Neural cell (in vitro differentiated cells): ENCODE measurements at regions not wholly inside any gene's neighbourhood (a gene's known extent, or its start where the extent isn't known, plus 50 kb on each side); places are given as distances from the start of the nearest gene placed in this dataset.

ENCODE experiments used
- H2AFZ ChIP-seq: fragments of 200-600, 300-800 bp; sonication (generic), shearing (Covaris generic); 2 replicates; pipeline ENCODE4 v1.6.0; 2014; ENCODE audit warnings: low read depth, mild to moderate bottlenecking, antibody characterized with exemption, low read length, moderate library complexity
- H3F3A ChIP-seq: fragments of 200-600 bp; shearing (Covaris generic); 2 replicates; pipeline ENCODE4 v1.6.1; 2016; ENCODE audit warnings: mild to moderate bottlenecking, moderate library complexity, mixed read lengths, antibody characterized with exemption, low read length; ENCODE audit not compliant: insufficient read depth, poor library complexity, severe bottlenecking
- H3K27ac ChIP-seq: fragments of 200-600, 300-800 bp; sonication (generic), shearing (Covaris generic); 2 replicates; pipeline ENCODE4 v1.5.1; 2014; ENCODE audit warnings: mild to moderate bottlenecking, low read length, moderate library complexity
- H3K27me3 ChIP-seq: fragments of 300-800, 200-600 bp; sonication (generic), shearing (Covaris generic); 2 replicates; pipeline ENCODE4 v1.6.0; 2014; ENCODE audit warnings: mild to moderate bottlenecking, low read depth, low read length, moderate library complexity; ENCODE audit not compliant: insufficient read depth
- H3K36me3 ChIP-seq: fragments of 300-800, 200-600 bp; sonication (generic), shearing (Covaris generic); 2 replicates; pipeline ENCODE4 v1.5.1; 2014; ENCODE audit warnings: mild to moderate bottlenecking, antibody characterized with exemption, low read length, moderate library complexity; ENCODE audit not compliant: insufficient read depth
- H3K4me2 ChIP-seq: fragments of 300-800, 200-600 bp; sonication (generic), shearing (Covaris generic); 2 replicates; pipeline ENCODE4 v1.6.0; 2014; ENCODE audit warnings: mild to moderate bottlenecking, low read length
- H3K4me3 ChIP-seq: fragments of 300-800, 200-600 bp; sonication (generic), shearing (Covaris generic); 2 replicates; pipeline ENCODE4 v1.5.1; 2014; ENCODE audit warnings: mild to moderate bottlenecking, low read length, moderate library complexity
- H3K79me2 ChIP-seq: fragments of 200-600 bp; shearing (Covaris generic); replicated peaks from 2 replicates; pipeline ENCODE4 v1.6.0; 2014; ENCODE audit warnings: mild to moderate bottlenecking, low read length, moderate library complexity; ENCODE audit not compliant: insufficient read depth
- H3K9ac ChIP-seq: fragments of 300-800, 200-600 bp; sonication (generic), shearing (Covaris generic); 2 replicates; pipeline ENCODE4 v1.6.1; 2016; ENCODE audit warnings: mild to moderate bottlenecking, low read length, mixed read lengths
- H3K9me2 ChIP-seq: fragments of 200-600 bp; shearing (Covaris generic); 2 replicates; pipeline ENCODE4 v1.6.1; 2016; ENCODE audit warnings: mild to moderate bottlenecking, low read length, mixed read lengths; ENCODE audit not compliant: insufficient read depth
- H3K9me3 ChIP-seq: fragments of 200-600, 300-800 bp; sonication (generic), shearing (Covaris generic); 2 replicates; pipeline ENCODE4 v1.6.1; 2016; ENCODE audit warnings: mild to moderate bottlenecking, mixed run types, low read length, moderate library complexity, mixed read lengths
- H4K20me1 ChIP-seq: fragments of 200-600 bp; shearing (Covaris generic); 2 replicates; pipeline ENCODE4 v1.6.1; 2016; ENCODE audit warnings: mild to moderate bottlenecking, mixed run types; ENCODE audit not compliant: insufficient read depth
- CTCF ChIP-seq: fragments of 450-650 bp; IDR thresholded peaks from 2 replicates; pipeline ENCODE4 v1.5.1; 2014; ENCODE audit warnings: antibody characterized with exemption, mild to moderate bottlenecking, moderate library complexity; ENCODE audit not compliant: poor library complexity, severe bottlenecking
- EP300 ChIP-seq: fragments of 450-650 bp; conservative IDR thresholded peaks from 2 replicates; pipeline ENCODE4 v1.6.1; 2014; ENCODE audit warnings: antibody characterized with exemption, mild to moderate bottlenecking, moderate library complexity; ENCODE audit not compliant: poor library complexity, severe bottlenecking
- EZH2 ChIP-seq: fragments of 200-600, 300-800 bp; shearing (Covaris generic), sonication (generic); IDR thresholded peaks from 2 replicates; pipeline ENCODE4 v1.6.1; 2014; ENCODE audit warnings: antibody characterized with exemption, low read length, borderline replicate concordance, mild to moderate bottlenecking; ENCODE audit not compliant: insufficient read depth, poor library complexity, severe bottlenecking
- MXI1 ChIP-seq: fragments of 450-650 bp; conservative IDR thresholded peaks from 2 replicates; pipeline ENCODE4 v1.6.1; 2014; ENCODE audit warnings: antibody characterized with exemption, mild to moderate bottlenecking; ENCODE audit not compliant: poor library complexity, severe bottlenecking
- POLR2AphosphoS5 ChIP-seq: IDR thresholded peaks from 2 replicates; pipeline ENCODE4 v1.6.1; 2012
- RAD21 ChIP-seq: fragments of 450-650 bp; conservative IDR thresholded peaks from 2 replicates; pipeline ENCODE4 v1.6.1; 2014; ENCODE audit warnings: antibody characterized with exemption, mild to moderate bottlenecking, moderate library complexity
- SMC3 ChIP-seq: fragments of 450-650 bp; conservative IDR thresholded peaks from 2 replicates; pipeline ENCODE4 v1.6.1; 2014; ENCODE audit warnings: antibody characterized with exemption, mild to moderate bottlenecking, moderate library complexity; ENCODE audit not compliant: poor library complexity
- TAF1 ChIP-seq: IDR thresholded peaks from 2 replicates; pipeline ENCODE4 v1.6.1; 2012; ENCODE audit warnings: low read depth
- TF ChIP-seq, protein P1 (sequence below): IDR thresholded peaks from 2 replicates; pipeline ENCODE4 v1.6.1; 2012; ENCODE audit warnings: borderline replicate concordance

DNA sequence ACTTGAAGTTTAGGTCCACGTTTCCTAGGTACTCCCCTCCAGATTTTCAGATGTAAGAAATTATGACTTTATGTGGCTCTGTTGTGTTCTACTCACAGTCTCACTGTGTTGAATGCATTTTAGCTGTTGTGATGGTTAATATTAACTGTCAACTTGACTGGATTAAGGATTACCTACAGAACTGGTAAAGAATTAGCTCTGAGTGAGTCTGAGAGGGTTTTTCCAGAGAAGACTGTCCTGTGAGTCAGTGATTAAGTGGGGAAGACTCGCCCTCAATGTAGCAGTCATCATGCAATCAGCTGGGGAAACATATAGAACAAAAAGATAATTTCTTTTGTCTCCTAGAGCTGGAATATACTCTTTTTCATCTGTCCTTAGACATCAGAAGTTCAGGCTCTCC, 493.4 kb downstream of the ACTRT1 start:
- H3F3A ChIP-seq = no peaks in the 10 kb centered on the region
- H3K4me2 ChIP-seq = no peak overlapping the region
- no peak overlapping the region for H2AFZ ChIP-seq
- H3K9ac ChIP-seq = no peak overlapping the region
- no peaks in the 10 kb centered on the region for H3K79me2 ChIP-seq
- no peaks in the 10 kb centered on the region for H3K27me3 ChIP-seq
- H3K36me3 ChIP-seq = no peaks in the 10 kb centered on the region
- no peaks in the 10 kb centered on the region for H3K9me3 ChIP-seq
- H3K9me2 ChIP-seq = no peaks in the 10 kb centered on the region
- TF ChIP-seq SMC3 (no peak), RAD21 (no peak), TAF1 (no peak), CTCF (no peak), POLR2AphosphoS5 (no peak), EP300 (no peak), MXI1 (no peak), EZH2 (no peak)
- TF ChIP-seq, protein P1, sequence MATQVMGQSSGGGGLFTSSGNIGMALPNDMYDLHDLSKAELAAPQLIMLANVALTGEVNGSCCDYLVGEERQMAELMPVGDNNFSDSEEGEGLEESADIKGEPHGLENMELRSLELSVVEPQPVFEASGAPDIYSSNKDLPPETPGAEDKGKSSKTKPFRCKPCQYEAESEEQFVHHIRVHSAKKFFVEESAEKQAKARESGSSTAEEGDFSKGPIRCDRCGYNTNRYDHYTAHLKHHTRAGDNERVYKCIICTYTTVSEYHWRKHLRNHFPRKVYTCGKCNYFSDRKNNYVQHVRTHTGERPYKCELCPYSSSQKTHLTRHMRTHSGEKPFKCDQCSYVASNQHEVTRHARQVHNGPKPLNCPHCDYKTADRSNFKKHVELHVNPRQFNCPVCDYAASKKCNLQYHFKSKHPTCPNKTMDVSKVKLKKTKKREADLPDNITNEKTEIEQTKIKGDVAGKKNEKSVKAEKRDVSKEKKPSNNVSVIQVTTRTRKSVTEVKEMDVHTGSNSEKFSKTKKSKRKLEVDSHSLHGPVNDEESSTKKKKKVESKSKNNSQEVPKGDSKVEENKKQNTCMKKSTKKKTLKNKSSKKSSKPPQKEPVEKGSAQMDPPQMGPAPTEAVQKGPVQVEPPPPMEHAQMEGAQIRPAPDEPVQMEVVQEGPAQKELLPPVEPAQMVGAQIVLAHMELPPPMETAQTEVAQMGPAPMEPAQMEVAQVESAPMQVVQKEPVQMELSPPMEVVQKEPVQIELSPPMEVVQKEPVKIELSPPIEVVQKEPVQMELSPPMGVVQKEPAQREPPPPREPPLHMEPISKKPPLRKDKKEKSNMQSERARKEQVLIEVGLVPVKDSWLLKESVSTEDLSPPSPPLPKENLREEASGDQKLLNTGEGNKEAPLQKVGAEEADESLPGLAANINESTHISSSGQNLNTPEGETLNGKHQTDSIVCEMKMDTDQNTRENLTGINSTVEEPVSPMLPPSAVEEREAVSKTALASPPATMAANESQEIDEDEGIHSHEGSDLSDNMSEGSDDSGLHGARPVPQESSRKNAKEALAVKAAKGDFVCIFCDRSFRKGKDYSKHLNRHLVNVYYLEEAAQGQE = no peak
- H3K27ac ChIP-seq = no peak overlapping the region
- H4K20me1 ChIP-seq = no peaks in the 10 kb centered on the region
- no peak overlapping the region for H3K4me3 ChIP-seq

- Histone ChIP-seq H3K9me3 (no peaks in the 10 kb centered on the region), H3K4me3 (no peak overlapping the region), H4K20me1 (no peaks in the 10 kb centered on the region), H3K27ac (no peak overlapping the region), H2AFZ (no peak overlapping the region), H3K4me2 (no peak overlapping the region), H3K79me2 (no peaks in the 10 kb centered on the region), H3K9me2 (no peaks in the 10 kb centered on the region), H3K9ac (no peak overlapping the region), H3K36me3 (no peaks in the 10 kb centered on the region), H3K27me3 (no peaks in the 10 kb centered on the region), H3F3A (no peaks in the 10 kb centered on the region)
- TF ChIP-seq TAF1 = no peak
- no peak for TF ChIP-seq POLR2AphosphoS5
- TF ChIP-seq EP300 = no peak
- no peak for TF ChIP-seq SMC3
These were observed 499.6 kb downstream of the ACTRT1 start for GRCh38 chrX:127552571-127552970.

DNA sequence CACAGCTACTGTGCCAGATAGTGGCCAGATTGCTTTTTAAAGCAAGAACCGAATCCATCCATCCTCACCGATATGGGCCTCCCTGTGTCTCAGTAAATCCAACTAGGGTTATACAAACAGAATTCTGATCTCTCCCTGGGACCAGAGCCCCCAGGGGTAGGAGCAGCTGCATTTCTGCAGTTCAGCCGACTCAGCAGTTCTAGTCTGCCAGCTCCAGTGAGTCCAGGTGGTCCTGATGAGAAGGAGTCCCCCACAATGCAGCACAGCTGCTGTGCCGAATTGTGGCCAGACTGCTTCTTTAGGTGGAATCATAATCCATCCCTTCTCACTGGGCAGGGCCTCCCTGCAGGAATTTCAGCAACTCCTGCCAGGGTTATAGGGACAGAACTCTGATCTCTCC, 532.9 kb downstream of the ACTRT1 start:
- Histone ChIP-seq H3K27me3 (no peaks in the 10 kb centered on the region), H3F3A (no peaks in the 10 kb centered on the region), H3K9me2 (no peaks in the 10 kb centered on the region), H3K9me3 (no peaks in the 10 kb centered on the region), H3K9ac (no peak overlapping the region), H3K79me2 (no peaks in the 10 kb centered on the region), H3K4me2 (no peak overlapping the region), H3K27ac (no peak overlapping the region), H4K20me1 (no peaks in the 10 kb centered on the region), H2AFZ (no peak overlapping the region), H3K4me3 (no peak overlapping the region), H3K36me3 (no peaks in the 10 kb centered on the region)
- TF ChIP-seq SMC3 (no peak), EZH2 (no peak), CTCF (no peak), TAF1 (no peak), POLR2AphosphoS5 (no peak), MXI1 (no peak), RAD21 (no peak), EP300 (no peak)
- TF ChIP-seq, protein P1 = no peak
